ENCODE measurements at regions not wholly inside any gene's neighbourhood (a gene's known extent, or its start where the extent isn't known, plus 50 kb on each side); places are given as distances from the start of the nearest gene placed in this dataset.

- no peak overlapping the region for H3K27ac ChIP-seq
- H3K27me3 ChIP-seq = no peaks in the 10 kb centered on the region
- H3K4me1 ChIP-seq (ENCODE audit: low read depth) = no peaks in the 10 kb centered on the region
- no peak overlapping the region for H3K4me3 ChIP-seq
- no peaks in the 10 kb centered on the region for H3K9me3 ChIP-seq (ENCODE audit: low read depth)
- TF ChIP-seq CTCF (IDR thresholded peaks at IDR 0.05; ENCODE audit: low read depth, low read length) = no peak
- no peak for DNase-seq (ENCODE audit: low read depth in 1 of 2, low spot score in 1 of 2)
- no peaks in the 10 kb centered on the region for H3K36me3 ChIP-seq
These were observed 790.4 kb downstream of the EPHA4 start for GRCh38 chr2:220781622-220782241.

DNA sequence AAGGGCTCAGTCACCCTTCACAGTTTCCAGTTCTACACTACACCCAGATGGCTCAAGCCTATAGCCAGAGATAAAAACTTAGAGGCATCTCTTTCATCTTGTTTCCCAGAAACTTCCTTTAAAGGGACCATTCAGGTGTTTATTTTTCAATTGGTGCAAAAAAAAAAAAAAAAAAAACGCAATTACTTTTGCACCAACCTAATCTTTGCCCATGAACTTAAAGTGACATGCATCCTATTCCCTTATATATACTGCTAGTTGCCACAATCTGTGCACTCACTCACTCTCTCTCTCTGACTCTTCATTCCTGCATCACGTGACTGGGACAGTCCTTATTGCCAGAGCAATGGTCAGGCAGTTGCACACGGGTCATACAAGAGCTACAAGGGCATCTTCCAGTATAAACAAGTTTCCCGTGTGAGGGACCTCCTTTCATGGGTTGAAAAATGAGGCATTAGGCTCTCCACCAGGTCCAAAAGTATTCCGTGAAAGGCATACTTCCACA is 789.4 kb downstream of the EPHA4 start:
- no peaks in the 10 kb centered on the region for H3K36me3 ChIP-seq
- H3K4me1 ChIP-seq (ENCODE audit: low read depth) = no peaks in the 10 kb centered on the region
- no peaks in the 10 kb centered on the region for H3K27me3 ChIP-seq
- no peak overlapping the region for H3K4me3 ChIP-seq
- TF ChIP-seq CTCF (IDR thresholded peaks at IDR 0.05; ENCODE audit: low read depth, low read length) = no peak
- no peak for DNase-seq (ENCODE audit: low read depth in 1 of 2, low spot score in 1 of 2)
- no peak overlapping the region for H3K27ac ChIP-seq
- H3K9me3 ChIP-seq (ENCODE audit: low read depth) = no peaks in the 10 kb centered on the region

- DNase-seq (ENCODE audit: low read depth in 1 of 2, low spot score in 1 of 2) = no peak
- H3K4me1 ChIP-seq (ENCODE audit: low read depth) = no peaks in the 10 kb centered on the region
- no peaks in the 10 kb centered on the region for H3K36me3 ChIP-seq
- H3K27ac ChIP-seq = no peak overlapping the region
- no peak overlapping the region for H3K4me3 ChIP-seq
- no peaks in the 10 kb centered on the region for H3K27me3 ChIP-seq
- no peaks in the 10 kb centered on the region for H3K9me3 ChIP-seq (ENCODE audit: low read depth)
- TF ChIP-seq CTCF (IDR thresholded peaks at IDR 0.05; ENCODE audit: low read depth, low read length) = no peak
These were observed 788.4 kb downstream of the EPHA4 start for GRCh38 chr2:220783671-220784070.

GRCh38 chr2:220785178-220785577 is 786.9 kb downstream of the EPHA4 start:
- no peaks in the 10 kb centered on the region for H3K4me1 ChIP-seq (ENCODE audit: low read depth)
- no peak for TF ChIP-seq CTCF (IDR thresholded peaks at IDR 0.05; ENCODE audit: low read depth, low read length)
- H3K27ac ChIP-seq = no peak overlapping the region
- no peak overlapping the region for H3K4me3 ChIP-seq
- no peak for DNase-seq (ENCODE audit: low read depth in 1 of 2, low spot score in 1 of 2)
- H3K9me3 ChIP-seq (ENCODE audit: low read depth) = no peaks in the 10 kb centered on the region
- H3K27me3 ChIP-seq = no peaks in the 10 kb centered on the region
- H3K36me3 ChIP-seq = no peaks in the 10 kb centered on the region

DNA sequence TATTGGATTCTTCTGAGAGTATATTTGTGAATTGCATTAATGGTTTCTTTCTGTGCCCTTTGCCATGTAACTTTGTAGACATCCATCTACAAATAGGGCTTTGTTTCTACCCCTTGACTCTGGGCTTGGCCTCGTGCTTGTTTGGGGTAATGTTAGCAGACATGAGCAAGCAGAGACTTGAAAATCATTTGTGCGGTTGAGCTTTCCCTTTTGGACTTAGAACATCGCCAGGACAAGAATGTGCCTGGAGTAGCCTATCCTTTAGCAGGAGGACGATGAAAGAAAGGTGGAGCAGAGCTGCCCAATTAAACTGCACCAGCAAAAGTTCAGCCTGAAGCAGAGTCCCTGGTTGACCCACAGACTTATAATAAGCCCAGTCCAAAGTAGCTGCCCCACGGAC is 785.9 kb downstream of the EPHA4 start:
- DNase-seq (ENCODE audit: low read depth in 1 of 2, low spot score in 1 of 2) = no peak
- TF ChIP-seq CTCF (IDR thresholded peaks at IDR 0.05; ENCODE audit: low read depth, low read length) = no peak
- H3K27me3 ChIP-seq = no peaks in the 10 kb centered on the region
- H3K4me1 ChIP-seq (ENCODE audit: low read depth) = no peaks in the 10 kb centered on the region
- no peak overlapping the region for H3K4me3 ChIP-seq
- no peaks in the 10 kb centered on the region for H3K36me3 ChIP-seq
- no peaks in the 10 kb centered on the region for H3K9me3 ChIP-seq (ENCODE audit: low read depth)
- no peak overlapping the region for H3K27ac ChIP-seq

Measured in cardiac muscle cell (in vitro differentiated cells and primary cell).